K562 (cell line): ENCODE measurements at regions not wholly inside any gene's neighbourhood (a gene's known extent, or its start where the extent isn't known, plus 50 kb on each side); places are given as distances from the start of the nearest gene placed in this dataset.

Experiments
- ATAC-seq: fragments of 200-7000 bp; cut with Tn5 transposase; 3 replicates; pipeline ENCODE4 v1.9.1; 2020; ENCODE audit warnings: moderate library complexity
- BruUV-seq: library from RNA; stranded (reverse); fragments of 400-500 nt; replicated peaks from 2 replicates; lab custom pipeline; 2021; lab: Mats Ljungman, UMichigan
- CTCF ChIA-PET: fragments of 300-600 bp; formaldehyde crosslinking; extraction: SDS; loops from one replicate; lab custom pipeline; 2021; ENCODE audit warnings: low intra/inter-chr PET ratio; lab: Yijun Ruan, JAX
- POLR2A ChIA-PET: fragments of 300-600, 350-650 bp; sonication (Branson Sonifier 250); formaldehyde crosslinking; extraction: SDS; loops from one replicate; lab custom pipeline; 2021; ENCODE audit warnings: antibody characterized with exemption, inconsistent platforms; lab: Yijun Ruan, JAX
- DNase-seq, 4 experiments: peaks; one replicate each; pipeline versions ENCODE4 v3.0.0 to v3.0.0-alpha.2; 2011 to 2018; ENCODE audit warnings: low spot score in 3 of 4, mixed read lengths in 3 of 4; ENCODE audit errors: extremely low read depth in 1 of 4
- FAIRE-seq: peaks from 2 replicates; lab custom pipeline; 2011; peaks lifted over from hg19 to GRCh38; lab: Jason Lieb, UNC
- H2AFZ ChIP-seq: 2 replicates; pipeline ENCODE4 v1.6.0; 2011; ENCODE audit warnings: low read depth, low read length, control low read depth, inconsistent platforms
- H3K27ac ChIP-seq: fragments of 200-600 bp; 3 replicates; pipeline ENCODE4 v1.8.0; 2011; ENCODE audit warnings: low read depth, mild to moderate bottlenecking, control low read depth, inconsistent platforms, low read length, moderate library complexity, mixed read lengths; ENCODE audit errors: extremely low read depth
- H3K27me3 ChIP-seq, 2 experiments: fragments of 300-600 bp in 1 of 2; 2 replicates in 1 of 2; 3 replicates in 1 of 2; pipeline versions ENCODE4 v1.6.0 to v1.8.0; 2011; ENCODE audit warnings: inconsistent platforms in 2 of 2, low read length in 2 of 2, mild to moderate bottlenecking in 1 of 2, mixed read lengths in 1 of 2, moderate library complexity in 1 of 2; ENCODE audit not compliant: control insufficient read depth in 2 of 2, insufficient read depth in 2 of 2
- H3K36me3 ChIP-seq: fragments of 300-600 bp; 3 replicates; pipeline ENCODE4 v1.8.0; 2011; ENCODE audit warnings: mild to moderate bottlenecking, low read length, inconsistent platforms; ENCODE audit not compliant: control insufficient read depth, insufficient read depth
- H3K4me1 ChIP-seq, 2 experiments: fragments of 200-600 bp in 1 of 2; replicated peaks in 1 of 2; 2 replicates in 1 of 2; 3 replicates in 1 of 2; pipeline versions ENCODE4 v1.5.1 to v1.8.0; 2011; ENCODE audit warnings: inconsistent platforms in 2 of 2, low read length in 2 of 2, mild to moderate bottlenecking in 1 of 2, mixed read lengths in 1 of 2, moderate library complexity in 1 of 2; ENCODE audit not compliant: control insufficient read depth in 2 of 2, insufficient read depth in 2 of 2
- H3K4me2 ChIP-seq: 2 replicates; pipeline ENCODE4 v1.6.1; 2011; ENCODE audit warnings: low read length, control low read depth, inconsistent platforms, mixed read lengths; ENCODE audit not compliant: insufficient read depth
- H3K4me3 ChIP-seq: fragments of 200-600 bp; sonication (generic), shearing (Covaris generic); 2 replicates; pipeline ENCODE4 v1.5.1; 2016; ENCODE audit warnings: control low read depth, inconsistent platforms
- H3K79me2 ChIP-seq: fragments of 200-600 bp; 3 replicates; pipeline ENCODE4 v1.8.0; 2011; ENCODE audit warnings: low read length, inconsistent platforms; ENCODE audit not compliant: control insufficient read depth, insufficient read depth
- H3K9ac ChIP-seq, 2 experiments: 2 replicates each; pipeline versions ENCODE4 v1.6.0 to v1.6.1; 2011; ENCODE audit warnings: low read depth in 2 of 2, low read length in 2 of 2, control low read depth in 1 of 2, inconsistent platforms in 1 of 2, mild to moderate bottlenecking in 1 of 2, mixed read lengths in 1 of 2; ENCODE audit not compliant: insufficient read depth in 1 of 2
- H3K9me1 ChIP-seq: one replicate; pipeline ENCODE4 v1.6.0; 2011; ENCODE audit warnings: inconsistent platforms, mild to moderate bottlenecking, low read length, moderate library complexity; ENCODE audit not compliant: control insufficient read depth, insufficient read depth
- H3K9me3 ChIP-seq: replicated peaks from 2 replicates; pipeline ENCODE4 v1.5.1; 2011; ENCODE audit warnings: low read depth, low read length, inconsistent platforms; ENCODE audit not compliant: control insufficient read depth, insufficient read depth
- H4K20me1 ChIP-seq: replicated peaks from 2 replicates; pipeline ENCODE4 v1.6.1; 2011; ENCODE audit warnings: low read length, inconsistent platforms, mixed read lengths; ENCODE audit not compliant: control insufficient read depth, insufficient read depth
- WGBS: fragments of 100-300 bp; shearing (Covaris generic); methylation state at CpG from one replicate; pipeline ENCODE4 v1.1.6; 2016; ENCODE audit warnings: low coverage, mixed read lengths; ENCODE audit not compliant: insufficient coverage; ENCODE audit errors: missing lambda C conversion rate; 5-methylcytosine and 5-hydroxymethylcytosine counted together
- in situ Hi-C: fragments of 300-500 bp; cut with MboI; formaldehyde crosslinking; loops from 4 replicates; pipeline ENCODE4 v1.15.0; 2018; ENCODE audit warnings: inconsistent platforms, mixed read lengths
- intact Hi-C: fragments of 100-400 bp; cut with micrococcal nuclease; formaldehyde crosslinking; loops from 2 replicates; pipeline ENCODE4 v1.14.2; 2022
- TF ChIP-seq, protein P1 (sequence below): fragments of 250-450 bp; sonication (Bioruptor Pico); IDR thresholded peaks from 2 replicates; pipeline ENCODE4 v1.4.0; 2020
- TF ChIP-seq, protein P2 (sequence below), 3 experiments: IDR thresholded peaks in 2 of 3; conservative IDR thresholded peaks in 1 of 3; 2 replicates each; pipeline ENCODE4 v1.5.1; 2011 to 2012; ENCODE audit warnings: low read length in 3 of 3, mild to moderate bottlenecking in 3 of 3, control low read depth in 2 of 3, improper control_type of control experiment in 1 of 3, inconsistent platforms in 1 of 3, low read depth in 1 of 3, mixed read lengths in 1 of 3, moderate library complexity in 1 of 3; ENCODE audit not compliant: insufficient read depth in 2 of 3

DNA sequence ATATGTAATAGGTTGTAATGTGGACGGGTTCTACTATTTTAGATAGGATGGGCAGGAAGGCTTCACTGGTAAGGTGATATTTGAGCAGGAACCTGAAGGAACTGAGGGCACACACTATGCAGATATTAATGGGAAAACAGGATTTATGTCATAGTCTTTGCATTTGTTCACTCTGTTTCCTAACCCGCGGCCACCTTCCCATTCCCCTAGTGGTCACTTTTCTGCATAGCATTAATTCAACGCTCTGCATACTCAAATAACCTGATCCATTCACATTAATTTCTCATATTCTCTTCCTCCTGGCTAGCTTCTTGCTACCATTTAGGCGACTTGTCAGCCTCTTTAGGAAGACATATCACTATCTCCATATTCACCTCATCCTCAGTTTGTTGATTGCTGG, 61.5 kb downstream of the GSPT2 start:
- Histone ChIP-seq H4K20me1 (no peaks in the 10 kb centered on the region), H3K4me2 (peak overlapping the region; percentile 16; the same call in 1 of the 2 replicates), H3K79me2 (peaks cover 6% of the 10 kb centered on the region; the same call in 1 of the 3 replicates), H3K27ac (no peak overlapping the region), H3K9me3 (no peaks in the 10 kb centered on the region), H2AFZ (no peak overlapping the region), H3K9me1 (no peaks in the 10 kb centered on the region), H3K27me3 (no peaks in the 10 kb centered on the region), H3K36me3 (no peaks in the 10 kb centered on the region), H3K4me1 (no peaks in the 10 kb centered on the region), H3K9ac (no peak overlapping the region), H3K4me3 (no peak overlapping the region)
- DNase-seq (peak in 3 of 4 experiments; percentile 3 to 8 (median 6)), FAIRE-seq (peak; percentile 26), ATAC-seq (peak; percentile 58)
- in situ Hi-C loops: no loop called here
- CTCF ChIA-PET: no interaction called here
- WGBS: 18% methylated on average over 5 of the region's 5 CpGs
- intact Hi-C loops: no loop called here
- POLR2A ChIA-PET: no interaction called here
- BruUV-seq: no TSS peak
- TF ChIP-seq, protein P1, sequence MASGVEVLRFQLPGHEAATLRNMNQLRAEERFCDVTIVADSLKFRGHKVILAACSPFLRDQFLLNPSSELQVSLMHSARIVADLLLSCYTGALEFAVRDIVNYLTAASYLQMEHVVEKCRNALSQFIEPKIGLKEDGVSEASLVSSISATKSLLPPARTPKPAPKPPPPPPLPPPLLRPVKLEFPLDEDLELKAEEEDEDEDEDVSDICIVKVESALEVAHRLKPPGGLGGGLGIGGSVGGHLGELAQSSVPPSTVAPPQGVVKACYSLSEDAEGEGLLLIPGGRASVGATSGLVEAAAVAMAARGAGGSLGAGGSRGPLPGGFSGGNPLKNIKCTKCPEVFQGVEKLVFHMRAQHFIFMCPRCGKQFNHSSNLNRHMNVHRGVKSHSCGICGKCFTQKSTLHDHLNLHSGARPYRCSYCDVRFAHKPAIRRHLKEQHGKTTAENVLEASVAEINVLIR: no peak
- TF ChIP-seq, protein P2, sequence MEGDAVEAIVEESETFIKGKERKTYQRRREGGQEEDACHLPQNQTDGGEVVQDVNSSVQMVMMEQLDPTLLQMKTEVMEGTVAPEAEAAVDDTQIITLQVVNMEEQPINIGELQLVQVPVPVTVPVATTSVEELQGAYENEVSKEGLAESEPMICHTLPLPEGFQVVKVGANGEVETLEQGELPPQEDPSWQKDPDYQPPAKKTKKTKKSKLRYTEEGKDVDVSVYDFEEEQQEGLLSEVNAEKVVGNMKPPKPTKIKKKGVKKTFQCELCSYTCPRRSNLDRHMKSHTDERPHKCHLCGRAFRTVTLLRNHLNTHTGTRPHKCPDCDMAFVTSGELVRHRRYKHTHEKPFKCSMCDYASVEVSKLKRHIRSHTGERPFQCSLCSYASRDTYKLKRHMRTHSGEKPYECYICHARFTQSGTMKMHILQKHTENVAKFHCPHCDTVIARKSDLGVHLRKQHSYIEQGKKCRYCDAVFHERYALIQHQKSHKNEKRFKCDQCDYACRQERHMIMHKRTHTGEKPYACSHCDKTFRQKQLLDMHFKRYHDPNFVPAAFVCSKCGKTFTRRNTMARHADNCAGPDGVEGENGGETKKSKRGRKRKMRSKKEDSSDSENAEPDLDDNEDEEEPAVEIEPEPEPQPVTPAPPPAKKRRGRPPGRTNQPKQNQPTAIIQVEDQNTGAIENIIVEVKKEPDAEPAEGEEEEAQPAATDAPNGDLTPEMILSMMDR (IDR thresholded peaks at IDR 0.05 in 2 of 3, conservative IDR thresholded peaks at IDR 0.05 in 1 of 3; ENCODE audit: insufficient read depth in 2 of 3, low read depth in 1 of 3, low read length in 3 of 3): peak in 1 of 3 experiments; percentile 31; a peak in 1 of 6 replicates
